ENCODE measurements at regions not wholly inside any gene's neighbourhood (a gene's known extent, or its start where the extent isn't known, plus 50 kb on each side); places are given as distances from the start of the nearest gene placed in this dataset.

DNA sequence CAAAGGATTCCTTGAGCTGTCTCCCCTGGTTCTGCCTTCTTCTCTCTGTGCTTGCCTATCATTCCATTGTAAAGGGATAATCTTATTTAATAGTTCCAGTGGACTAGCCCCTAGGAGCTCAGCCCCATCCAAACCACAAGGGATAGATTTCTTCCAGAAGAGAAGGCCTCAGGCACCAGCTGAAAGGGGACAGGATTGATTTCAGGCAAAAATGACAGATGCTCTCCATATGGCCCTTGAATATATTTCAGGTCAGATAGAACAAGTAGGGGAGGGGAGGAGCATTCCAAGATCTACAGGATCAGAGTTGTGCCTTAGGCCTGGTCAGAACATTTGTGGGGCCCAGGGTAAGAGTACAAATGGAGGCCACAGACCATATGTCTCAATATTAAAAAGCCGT lies 85.3 kb downstream of the RPLP1 start:
- no peaks in the 10 kb centered on the region for H3K4me1 ChIP-seq (ENCODE audit: control insufficient read depth, insufficient read depth, low read length, poor library complexity, severe bottlenecking)
- H3K9me3 ChIP-seq (ENCODE audit: control insufficient read depth, low read length), result no peaks in the 10 kb centered on the region
- H3K36me3 ChIP-seq (ENCODE audit: control insufficient read depth, insufficient read depth, low read length), result no peaks in the 10 kb centered on the region
- no peak overlapping the region for H3K27ac ChIP-seq (ENCODE audit: insufficient read depth, low read length, poor library complexity, severe bottlenecking)
- peaks cover 3% of the 10 kb centered on the region for H3K27me3 ChIP-seq (replicated peaks; ENCODE audit: control insufficient read depth, insufficient read depth, low read length, poor library complexity, severe bottlenecking)
- no peak for DNase-seq
- H3K4me3 ChIP-seq (ENCODE audit: insufficient read depth, low read depth, low read length, poor library complexity, severe bottlenecking), result no peak overlapping the region

DNA sequence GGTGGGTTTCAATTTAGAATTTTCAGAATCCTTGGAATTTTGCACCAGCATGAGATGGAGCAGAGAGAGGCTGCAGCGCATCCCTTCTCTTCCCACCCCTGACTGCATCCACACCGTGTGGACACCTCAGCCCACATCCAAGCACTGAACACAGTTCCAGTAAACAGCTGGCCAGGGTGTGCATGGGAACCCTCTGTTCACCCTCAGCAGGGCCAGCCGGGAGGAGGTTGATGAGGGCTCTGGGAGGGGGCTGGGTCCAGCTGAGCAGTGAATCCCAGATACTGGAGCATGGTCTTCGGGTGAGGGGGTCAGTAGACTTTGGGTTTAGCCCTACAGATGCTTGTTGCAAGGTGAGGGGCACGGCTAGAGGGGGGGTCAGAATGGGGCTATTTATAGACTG lies 85.8 kb downstream of the RPLP1 start:
- no peaks in the 10 kb centered on the region for H3K36me3 ChIP-seq (ENCODE audit: control insufficient read depth, insufficient read depth, low read length)
- H3K9me3 ChIP-seq (ENCODE audit: control insufficient read depth, low read length), result no peaks in the 10 kb centered on the region
- no peak overlapping the region for H3K4me3 ChIP-seq (ENCODE audit: insufficient read depth, low read depth, low read length, poor library complexity, severe bottlenecking)
- no peak overlapping the region for H3K27ac ChIP-seq (ENCODE audit: insufficient read depth, low read length, poor library complexity, severe bottlenecking)
- no peaks in the 10 kb centered on the region for H3K4me1 ChIP-seq (ENCODE audit: control insufficient read depth, insufficient read depth, low read length, poor library complexity, severe bottlenecking)
- peaks cover 3% of the 10 kb centered on the region for H3K27me3 ChIP-seq (replicated peaks; ENCODE audit: control insufficient read depth, insufficient read depth, low read length, poor library complexity, severe bottlenecking)
- DNase-seq, result no peak

- H3K27ac ChIP-seq (ENCODE audit: insufficient read depth, low read length, poor library complexity, severe bottlenecking), result no peak overlapping the region
- no peaks in the 10 kb centered on the region for H3K9me3 ChIP-seq (ENCODE audit: control insufficient read depth, low read length)
These were observed 86.7 kb downstream of the RPLP1 start for GRCh38 chr15:69539345-69539744.

DNA sequence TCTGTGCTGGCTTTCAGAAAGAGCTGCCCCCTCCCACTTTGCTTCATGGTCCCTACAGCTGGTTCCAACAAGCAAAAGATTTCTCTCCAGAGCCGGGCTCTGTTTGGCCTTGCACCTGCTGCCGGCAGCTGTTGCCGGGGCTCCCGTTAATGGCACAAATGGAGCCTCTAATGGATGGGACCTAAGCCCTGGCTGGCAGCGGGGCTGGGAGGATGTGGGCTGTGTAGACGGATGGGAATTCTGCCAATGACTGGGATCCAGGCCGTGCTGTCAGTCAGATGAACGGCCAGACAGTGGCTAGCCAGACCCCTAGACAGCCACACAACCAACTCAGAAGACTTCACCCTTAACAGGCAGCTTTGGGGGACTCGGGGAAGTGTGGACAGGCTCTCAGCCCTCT lies 88.0 kb downstream of the RPLP1 start:
- DNase-seq, result no peak
- no peaks in the 10 kb centered on the region for H3K9me3 ChIP-seq (ENCODE audit: control insufficient read depth, low read length)
- peaks cover 3% of the 10 kb centered on the region for H3K27me3 ChIP-seq (replicated peaks; ENCODE audit: control insufficient read depth, insufficient read depth, low read length, poor library complexity, severe bottlenecking)

More at GRCh38 chr15:69539345-69539744, 86.7 kb downstream of the RPLP1 start:
- no peak overlapping the region for H3K4me3 ChIP-seq (ENCODE audit: insufficient read depth, low read depth, low read length, poor library complexity, severe bottlenecking)
- peaks cover 3% of the 10 kb centered on the region for H3K27me3 ChIP-seq (replicated peaks; ENCODE audit: control insufficient read depth, insufficient read depth, low read length, poor library complexity, severe bottlenecking)
- DNase-seq, result no peak
- H3K4me1 ChIP-seq (ENCODE audit: control insufficient read depth, insufficient read depth, low read length, poor library complexity, severe bottlenecking), result no peaks in the 10 kb centered on the region
- H3K36me3 ChIP-seq (ENCODE audit: control insufficient read depth, insufficient read depth, low read length), result no peaks in the 10 kb centered on the region

DNA sequence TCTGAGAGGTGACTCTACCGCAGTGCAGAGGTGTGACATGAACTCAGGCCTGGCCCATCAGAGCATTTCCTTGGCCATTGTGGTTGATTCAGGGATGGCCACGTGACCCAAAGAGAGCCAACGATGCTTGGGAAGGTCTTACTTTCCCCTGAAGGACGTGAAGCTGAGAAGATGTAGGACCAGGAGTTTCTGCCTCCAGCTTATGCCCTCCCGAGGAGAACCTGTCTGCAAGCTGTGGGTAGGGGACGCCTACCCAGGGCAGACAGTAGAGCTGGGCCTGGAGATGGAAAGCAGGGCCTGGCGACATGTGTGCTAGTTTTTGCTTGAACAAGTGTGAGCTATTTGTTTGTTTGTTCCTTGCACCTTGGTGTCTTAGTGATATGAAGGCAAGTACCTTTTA lies 89.4 kb downstream of the RPLP1 start:
- Histone ChIP-seq H3K4me3 (ENCODE audit: insufficient read depth, low read depth, low read length, poor library complexity, severe bottlenecking) (no peak overlapping the region), H3K27me3 (replicated peaks; ENCODE audit: control insufficient read depth, insufficient read depth, low read length, poor library complexity, severe bottlenecking) (peaks cover 3% of the 10 kb centered on the region), H3K27ac (ENCODE audit: insufficient read depth, low read length, poor library complexity, severe bottlenecking) (no peak overlapping the region), H3K36me3 (ENCODE audit: control insufficient read depth, insufficient read depth, low read length) (no peaks in the 10 kb centered on the region), H3K9me3 (ENCODE audit: control insufficient read depth, low read length) (no peaks in the 10 kb centered on the region), H3K4me1 (ENCODE audit: control insufficient read depth, insufficient read depth, low read length, poor library complexity, severe bottlenecking) (no peaks in the 10 kb centered on the region)
- DNase-seq, result no peak

More for the DNA sequence above, 88.0 kb downstream of the RPLP1 start:
- Histone ChIP-seq H3K27ac (ENCODE audit: insufficient read depth, low read length, poor library complexity, severe bottlenecking) (no peak overlapping the region), H3K4me1 (ENCODE audit: control insufficient read depth, insufficient read depth, low read length, poor library complexity, severe bottlenecking) (no peaks in the 10 kb centered on the region), H3K4me3 (ENCODE audit: insufficient read depth, low read depth, low read length, poor library complexity, severe bottlenecking) (no peak overlapping the region), H3K36me3 (ENCODE audit: control insufficient read depth, insufficient read depth, low read length) (no peaks in the 10 kb centered on the region)

DNA sequence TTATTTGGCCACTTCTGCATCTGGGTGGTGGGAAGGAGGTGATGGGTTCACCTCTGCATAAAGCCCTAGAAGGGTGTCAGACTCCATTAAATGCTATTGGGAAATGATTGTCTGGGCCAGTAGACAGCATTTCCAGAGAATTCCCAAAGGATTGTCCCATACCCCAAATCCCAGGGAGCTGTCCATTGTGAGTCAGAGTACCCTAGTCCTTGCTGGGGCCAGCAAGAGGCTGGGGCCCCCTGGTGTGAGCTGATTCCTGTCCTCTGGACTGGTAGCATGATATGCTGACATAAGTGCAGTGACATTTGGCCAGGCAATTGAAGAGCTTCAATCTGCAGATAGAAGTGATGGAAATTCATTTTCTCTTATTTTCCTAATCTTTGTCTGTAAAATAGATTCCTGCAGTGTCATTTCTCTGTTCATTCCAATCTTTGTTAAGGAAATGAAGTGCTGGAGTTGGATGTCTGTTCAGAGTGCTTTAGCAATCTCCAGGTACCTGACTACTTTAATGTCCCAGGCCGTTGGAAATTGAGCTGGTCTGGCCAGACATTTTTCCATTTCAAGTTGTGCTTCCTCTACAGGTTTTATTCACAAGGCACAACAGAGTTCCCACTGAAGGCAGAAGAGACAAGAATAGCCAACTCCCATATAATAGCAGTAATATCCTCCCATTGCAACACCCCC lies 91.2 kb downstream of the RPLP1 start:
- Histone ChIP-seq H3K4me1 (ENCODE audit: control insufficient read depth, insufficient read depth, low read length, poor library complexity, severe bottlenecking) (no peaks in the 10 kb centered on the region), H3K27ac (ENCODE audit: insufficient read depth, low read length, poor library complexity, severe bottlenecking) (no peak overlapping the region), H3K27me3 (replicated peaks; ENCODE audit: control insufficient read depth, insufficient read depth, low read length, poor library complexity, severe bottlenecking) (peaks cover 3% of the 10 kb centered on the region), H3K9me3 (ENCODE audit: control insufficient read depth, low read length) (no peaks in the 10 kb centered on the region), H3K36me3 (ENCODE audit: control insufficient read depth, insufficient read depth, low read length) (no peaks in the 10 kb centered on the region), H3K4me3 (ENCODE audit: insufficient read depth, low read depth, low read length, poor library complexity, severe bottlenecking) (no peak overlapping the region)
- DNase-seq, result no peak

GRCh38 chr15:69544365-69545113 lies 91.9 kb downstream of the RPLP1 start:
- Histone ChIP-seq H3K36me3 (ENCODE audit: control insufficient read depth, insufficient read depth, low read length) (no peaks in the 10 kb centered on the region), H3K4me1 (ENCODE audit: control insufficient read depth, insufficient read depth, low read length, poor library complexity, severe bottlenecking) (no peaks in the 10 kb centered on the region)

DNA sequence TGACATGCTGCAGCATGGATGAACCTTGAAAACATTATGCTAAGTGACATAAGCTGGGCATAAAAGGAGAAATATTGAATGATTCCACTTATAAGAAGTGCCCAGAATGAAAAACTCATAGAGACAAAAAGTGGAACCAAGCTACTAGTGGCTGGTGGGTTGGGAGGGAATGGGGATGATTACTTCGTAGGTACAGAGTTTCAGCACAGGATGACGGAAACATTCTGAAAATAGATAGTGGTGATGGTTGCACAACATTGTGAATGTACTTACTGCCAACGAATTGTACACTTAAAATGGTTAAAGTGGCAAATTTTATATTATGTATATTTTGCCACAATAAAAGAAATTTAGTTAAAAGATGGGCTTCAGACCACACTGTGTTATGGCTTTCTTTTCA lies 93.6 kb downstream of the RPLP1 start:
- no peak overlapping the region for H3K27ac ChIP-seq (ENCODE audit: insufficient read depth, low read length, poor library complexity, severe bottlenecking)
- no peak overlapping the region for H3K4me3 ChIP-seq (ENCODE audit: insufficient read depth, low read depth, low read length, poor library complexity, severe bottlenecking)
- H3K4me1 ChIP-seq (ENCODE audit: control insufficient read depth, insufficient read depth, low read length, poor library complexity, severe bottlenecking), result no peaks in the 10 kb centered on the region
- H3K9me3 ChIP-seq (ENCODE audit: control insufficient read depth, low read length), result no peaks in the 10 kb centered on the region
- no peaks in the 10 kb centered on the region for H3K36me3 ChIP-seq (ENCODE audit: control insufficient read depth, insufficient read depth, low read length)
- H3K27me3 ChIP-seq (replicated peaks; ENCODE audit: control insufficient read depth, insufficient read depth, low read length, poor library complexity, severe bottlenecking), result no peaks in the 10 kb centered on the region
- DNase-seq, result no peak

More at GRCh38 chr15:69544365-69545113, 91.9 kb downstream of the RPLP1 start:
- no peak for DNase-seq
- Histone ChIP-seq H3K4me3 (ENCODE audit: insufficient read depth, low read depth, low read length, poor library complexity, severe bottlenecking) (no peak overlapping the region), H3K27ac (ENCODE audit: insufficient read depth, low read length, poor library complexity, severe bottlenecking) (no peak overlapping the region), H3K27me3 (replicated peaks; ENCODE audit: control insufficient read depth, insufficient read depth, low read length, poor library complexity, severe bottlenecking) (peaks cover 3% of the 10 kb centered on the region), H3K9me3 (ENCODE audit: control insufficient read depth, low read length) (no peaks in the 10 kb centered on the region)

GRCh38 chr15:69548395-69549180 lies 96.0 kb downstream of the RPLP1 start:
- no peaks in the 10 kb centered on the region for H3K27me3 ChIP-seq (replicated peaks; ENCODE audit: control insufficient read depth, insufficient read depth, low read length, poor library complexity, severe bottlenecking)

More at GRCh38 chr15:69548395-69549180, 96.0 kb downstream of the RPLP1 start:
- no peaks in the 10 kb centered on the region for H3K9me3 ChIP-seq (ENCODE audit: control insufficient read depth, low read length)
- no peaks in the 10 kb centered on the region for H3K4me1 ChIP-seq (ENCODE audit: control insufficient read depth, insufficient read depth, low read length, poor library complexity, severe bottlenecking)
- no peak overlapping the region for H3K4me3 ChIP-seq (ENCODE audit: insufficient read depth, low read depth, low read length, poor library complexity, severe bottlenecking)
- DNase-seq, result no peak
- no peaks in the 10 kb centered on the region for H3K36me3 ChIP-seq (ENCODE audit: control insufficient read depth, insufficient read depth, low read length)
- no peak overlapping the region for H3K27ac ChIP-seq (ENCODE audit: insufficient read depth, low read length, poor library complexity, severe bottlenecking)
